Astrocyte (in vitro differentiated cells and primary cell): ENCODE measurements at regions not wholly inside any gene's neighbourhood (a gene's known extent, or its start where the extent isn't known, plus 50 kb on each side); places are given as distances from the start of the nearest gene placed in this dataset.

Experiments used
- DNase-seq: peaks from one replicate; pipeline ENCODE4 v3.0.0-alpha.2; 2010; ENCODE audit warnings: low read depth
- FAIRE-seq: peaks from 2 replicates; lab custom pipeline; 2011; peaks lifted over from hg19 to GRCh38; lab: Jason Lieb, UNC
- H2AFZ ChIP-seq: 2 replicates; pipeline ENCODE4 v1.6.0; 2012; ENCODE audit warnings: low read depth, low read length, inconsistent platforms
- H3K27ac ChIP-seq: 2 replicates; pipeline ENCODE4 v1.5.1; 2011; ENCODE audit warnings: low read depth, low read length, inconsistent platforms
- H3K27me3 ChIP-seq: 2 replicates; pipeline ENCODE4 v1.6.0; 2011; ENCODE audit warnings: low read length, inconsistent platforms; ENCODE audit not compliant: insufficient read depth
- H3K36me3 ChIP-seq: 2 replicates; pipeline ENCODE4 v1.5.1; 2011; ENCODE audit warnings: low read length, inconsistent platforms; ENCODE audit not compliant: insufficient read depth
- H3K4me1 ChIP-seq: 2 replicates; pipeline ENCODE4 v1.5.1; 2011; ENCODE audit warnings: low read length, inconsistent platforms; ENCODE audit not compliant: insufficient read depth
- H3K4me2 ChIP-seq: 2 replicates; pipeline ENCODE4 v1.6.0; 2012; ENCODE audit warnings: low read length, inconsistent platforms
- H3K4me3 ChIP-seq: 2 replicates; pipeline ENCODE4 v1.5.1; 2011; ENCODE audit warnings: low read depth, mild to moderate bottlenecking, low read length, inconsistent platforms; ENCODE audit not compliant: insufficient read depth
- H3K79me2 ChIP-seq: 2 replicates; pipeline ENCODE4 v1.6.0; 2012; ENCODE audit warnings: mild to moderate bottlenecking, low read length, inconsistent platforms; ENCODE audit not compliant: insufficient read depth
- H3K9ac ChIP-seq: 2 replicates; pipeline ENCODE4 v1.6.0; 2012; ENCODE audit warnings: mild to moderate bottlenecking, low read length, inconsistent platforms
- H3K9me3 ChIP-seq: 2 replicates; pipeline ENCODE4 v1.5.1; 2012; ENCODE audit warnings: low read depth, mild to moderate bottlenecking, low read length, inconsistent platforms; ENCODE audit not compliant: insufficient read depth
- H4K20me1 ChIP-seq: 2 replicates; pipeline ENCODE4 v1.6.0; 2012; ENCODE audit warnings: low read length, inconsistent platforms; ENCODE audit not compliant: insufficient read depth
- H3K27ac Mint-ChIP-seq: one replicate; pipeline ENCODE4 v1.8.0; 2021; ENCODE audit warnings: mild to moderate bottlenecking, mixed read lengths; ENCODE audit not compliant: unreplicated experiment
- H3K27me3 Mint-ChIP-seq: one replicate; pipeline ENCODE4 v1.8.0; 2021; ENCODE audit warnings: low read depth, mixed read lengths; ENCODE audit not compliant: unreplicated experiment
- H3K36me3 Mint-ChIP-seq: one replicate; pipeline ENCODE4 v1.8.0; 2021; ENCODE audit warnings: low read depth, mixed read lengths; ENCODE audit not compliant: unreplicated experiment
- H3K4me1 Mint-ChIP-seq: one replicate; pipeline ENCODE4 v1.8.0; 2021; ENCODE audit warnings: low read depth, mixed read lengths; ENCODE audit not compliant: unreplicated experiment
- H3K4me3 Mint-ChIP-seq: one replicate; pipeline ENCODE4 v1.8.0; 2021; ENCODE audit warnings: mild to moderate bottlenecking, moderate library complexity, mixed read lengths; ENCODE audit not compliant: unreplicated experiment
- H3K9me3 Mint-ChIP-seq: one replicate; pipeline ENCODE4 v1.8.0; 2021; ENCODE audit warnings: mild to moderate bottlenecking, mixed read lengths; ENCODE audit not compliant: unreplicated experiment
- EZH2 ChIP-seq: IDR thresholded peaks from 2 replicates; pipeline ENCODE4 v1.6.1; 2012; ENCODE audit warnings: mild to moderate bottlenecking, low read length, inconsistent platforms; ENCODE audit not compliant: insufficient read depth
- TF ChIP-seq, protein P1 (sequence below): IDR thresholded peaks from 2 replicates; pipeline ENCODE4 v1.5.1; 2011; ENCODE audit warnings: low read depth, mild to moderate bottlenecking, inconsistent platforms, low read length, moderate library complexity; ENCODE audit not compliant: insufficient read depth

DNA sequence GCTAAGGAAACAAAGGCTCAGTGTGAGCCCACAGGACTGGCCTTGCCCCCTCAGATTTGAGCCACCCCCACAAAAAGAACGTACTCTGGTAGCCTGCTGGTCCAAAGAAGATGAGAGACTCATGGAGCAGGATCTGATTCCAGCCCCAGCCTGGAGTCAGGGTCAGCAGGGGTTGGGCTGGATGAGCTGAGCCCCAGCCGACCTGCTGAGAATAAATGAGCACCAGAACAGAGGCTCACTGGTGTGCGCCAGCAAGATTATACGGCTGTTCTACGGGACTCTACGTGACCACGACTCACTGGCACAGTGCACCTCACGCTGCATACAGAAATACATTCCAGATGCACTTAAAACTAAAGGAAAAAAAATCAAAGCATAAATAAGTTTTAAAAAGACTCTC lies 186.0 kb upstream of the RPL38 start:
- no peak overlapping the region for H3K27ac Mint-ChIP-seq
- H3K36me3 ChIP-seq = no peaks in the 10 kb centered on the region
- no peak overlapping the region for H3K4me3 Mint-ChIP-seq
- no peak overlapping the region for H3K27ac ChIP-seq
- peaks cover 50% of the 10 kb centered on the region for H3K27me3 Mint-ChIP-seq
- H3K4me1 ChIP-seq = no peaks in the 10 kb centered on the region
- no peaks in the 10 kb centered on the region for H3K36me3 Mint-ChIP-seq
- H3K4me2 ChIP-seq = no peak overlapping the region
- H3K79me2 ChIP-seq = no peaks in the 10 kb centered on the region
- H3K4me1 Mint-ChIP-seq = no peaks in the 10 kb centered on the region
- no peak overlapping the region for H3K9ac ChIP-seq
- TF ChIP-seq, protein P1, sequence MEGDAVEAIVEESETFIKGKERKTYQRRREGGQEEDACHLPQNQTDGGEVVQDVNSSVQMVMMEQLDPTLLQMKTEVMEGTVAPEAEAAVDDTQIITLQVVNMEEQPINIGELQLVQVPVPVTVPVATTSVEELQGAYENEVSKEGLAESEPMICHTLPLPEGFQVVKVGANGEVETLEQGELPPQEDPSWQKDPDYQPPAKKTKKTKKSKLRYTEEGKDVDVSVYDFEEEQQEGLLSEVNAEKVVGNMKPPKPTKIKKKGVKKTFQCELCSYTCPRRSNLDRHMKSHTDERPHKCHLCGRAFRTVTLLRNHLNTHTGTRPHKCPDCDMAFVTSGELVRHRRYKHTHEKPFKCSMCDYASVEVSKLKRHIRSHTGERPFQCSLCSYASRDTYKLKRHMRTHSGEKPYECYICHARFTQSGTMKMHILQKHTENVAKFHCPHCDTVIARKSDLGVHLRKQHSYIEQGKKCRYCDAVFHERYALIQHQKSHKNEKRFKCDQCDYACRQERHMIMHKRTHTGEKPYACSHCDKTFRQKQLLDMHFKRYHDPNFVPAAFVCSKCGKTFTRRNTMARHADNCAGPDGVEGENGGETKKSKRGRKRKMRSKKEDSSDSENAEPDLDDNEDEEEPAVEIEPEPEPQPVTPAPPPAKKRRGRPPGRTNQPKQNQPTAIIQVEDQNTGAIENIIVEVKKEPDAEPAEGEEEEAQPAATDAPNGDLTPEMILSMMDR = no peak
- no peak for TF ChIP-seq EZH2
- no peaks in the 10 kb centered on the region for H3K9me3 ChIP-seq
- H3K27me3 ChIP-seq = peaks cover 4% of the 10 kb centered on the region
- H3K4me3 ChIP-seq = no peak overlapping the region
- no peak overlapping the region for H2AFZ ChIP-seq
- H3K9me3 Mint-ChIP-seq = peaks cover 8% of the 10 kb centered on the region
- DNase-seq = no peak
- H4K20me1 ChIP-seq = no peaks in the 10 kb centered on the region
- FAIRE-seq = no peak

DNA sequence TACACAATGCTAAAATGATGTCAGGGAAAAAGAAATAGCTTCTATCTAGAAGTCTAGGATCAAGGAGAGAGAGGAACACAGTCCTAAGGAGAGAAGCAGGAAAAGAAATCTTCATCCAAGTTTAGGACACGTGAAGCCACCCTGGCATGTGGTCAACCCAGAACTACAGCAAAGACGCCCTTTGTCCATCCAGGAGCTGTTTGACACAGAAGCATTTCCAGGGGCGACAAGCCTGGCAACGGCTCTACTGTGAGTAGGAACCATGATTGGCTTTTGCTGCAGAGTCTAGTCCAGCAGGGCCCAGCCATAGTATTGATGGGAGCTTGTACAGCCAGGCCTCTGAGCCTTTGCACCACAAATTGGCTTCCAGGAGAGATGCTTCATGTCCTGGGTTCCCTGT lies 185.4 kb upstream of the RPL38 start:
- no peaks in the 10 kb centered on the region for H3K36me3 Mint-ChIP-seq
- H3K4me3 Mint-ChIP-seq = no peak overlapping the region
- H3K4me1 ChIP-seq = no peaks in the 10 kb centered on the region
- no peak for TF ChIP-seq EZH2
- TF ChIP-seq, protein P1 = no peak
- H3K27me3 ChIP-seq = peaks cover 3% of the 10 kb centered on the region
- H3K27ac ChIP-seq = no peak overlapping the region
- DNase-seq (no peak), FAIRE-seq (no peak)
- H2AFZ ChIP-seq = no peak overlapping the region
- H3K36me3 ChIP-seq = no peaks in the 10 kb centered on the region
- H3K4me3 ChIP-seq = no peak overlapping the region
- H3K79me2 ChIP-seq = no peaks in the 10 kb centered on the region
- peaks cover 8% of the 10 kb centered on the region for H3K9me3 Mint-ChIP-seq
- no peaks in the 10 kb centered on the region for H3K4me1 Mint-ChIP-seq
- H3K9me3 ChIP-seq = no peaks in the 10 kb centered on the region
- H3K9ac ChIP-seq = no peak overlapping the region
- no peak overlapping the region for H3K27ac Mint-ChIP-seq
- no peak overlapping the region for H3K4me2 ChIP-seq
- H3K27me3 Mint-ChIP-seq = peaks cover 47% of the 10 kb centered on the region
- no peaks in the 10 kb centered on the region for H4K20me1 ChIP-seq

DNA sequence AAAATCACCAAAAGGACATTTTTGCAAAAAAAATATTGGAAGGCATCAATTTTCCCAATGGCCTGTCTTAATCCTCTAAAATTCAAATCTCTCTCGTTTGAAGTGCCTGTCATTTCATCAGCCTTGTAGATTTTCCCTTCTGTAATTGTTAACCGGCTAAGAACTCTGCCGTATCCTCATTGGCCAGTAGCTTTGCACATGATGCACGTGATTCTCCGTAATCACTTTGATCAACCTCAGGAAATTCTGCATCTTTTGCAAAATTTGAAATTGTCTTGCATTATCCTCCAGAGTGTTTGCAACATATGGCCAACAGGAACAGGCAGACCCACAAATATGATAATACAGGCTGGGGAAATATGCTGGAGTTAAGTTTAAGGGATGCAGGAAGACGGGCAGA lies 184.2 kb upstream of the RPL38 start:
- Histone ChIP-seq H3K4me3 (no peak overlapping the region), H3K9ac (no peak overlapping the region), H3K36me3 (no peaks in the 10 kb centered on the region), H2AFZ (no peak overlapping the region), H3K79me2 (no peaks in the 10 kb centered on the region), H3K4me2 (no peak overlapping the region), H3K27me3 (peaks cover 3% of the 10 kb centered on the region), H3K4me1 (no peaks in the 10 kb centered on the region), H3K9me3 (no peaks in the 10 kb centered on the region), H4K20me1 (no peaks in the 10 kb centered on the region), H3K27ac (no peak overlapping the region)
- no peaks in the 10 kb centered on the region for H3K36me3 Mint-ChIP-seq
- peaks cover 8% of the 10 kb centered on the region for H3K9me3 Mint-ChIP-seq
- no peak overlapping the region for H3K27ac Mint-ChIP-seq
- H3K4me1 Mint-ChIP-seq = no peaks in the 10 kb centered on the region
- no peak overlapping the region for H3K4me3 Mint-ChIP-seq
- no peak for FAIRE-seq
- no peak for DNase-seq
- peaks cover 43% of the 10 kb centered on the region for H3K27me3 Mint-ChIP-seq
- TF ChIP-seq, protein P1 = no peak
- TF ChIP-seq EZH2 = no peak
